A204.1 (cell line): ENCODE measurements at regions not wholly inside any gene's neighbourhood (a gene's known extent, or its start where the extent isn't known, plus 50 kb on each side); places are given as distances from the start of the nearest gene placed in this dataset.

Experiments
- FAIRE-seq: peaks from 2 replicates; lab custom pipeline; 2012; peaks lifted over from hg19 to GRCh38; lab: Jason Lieb, UNC

DNA sequence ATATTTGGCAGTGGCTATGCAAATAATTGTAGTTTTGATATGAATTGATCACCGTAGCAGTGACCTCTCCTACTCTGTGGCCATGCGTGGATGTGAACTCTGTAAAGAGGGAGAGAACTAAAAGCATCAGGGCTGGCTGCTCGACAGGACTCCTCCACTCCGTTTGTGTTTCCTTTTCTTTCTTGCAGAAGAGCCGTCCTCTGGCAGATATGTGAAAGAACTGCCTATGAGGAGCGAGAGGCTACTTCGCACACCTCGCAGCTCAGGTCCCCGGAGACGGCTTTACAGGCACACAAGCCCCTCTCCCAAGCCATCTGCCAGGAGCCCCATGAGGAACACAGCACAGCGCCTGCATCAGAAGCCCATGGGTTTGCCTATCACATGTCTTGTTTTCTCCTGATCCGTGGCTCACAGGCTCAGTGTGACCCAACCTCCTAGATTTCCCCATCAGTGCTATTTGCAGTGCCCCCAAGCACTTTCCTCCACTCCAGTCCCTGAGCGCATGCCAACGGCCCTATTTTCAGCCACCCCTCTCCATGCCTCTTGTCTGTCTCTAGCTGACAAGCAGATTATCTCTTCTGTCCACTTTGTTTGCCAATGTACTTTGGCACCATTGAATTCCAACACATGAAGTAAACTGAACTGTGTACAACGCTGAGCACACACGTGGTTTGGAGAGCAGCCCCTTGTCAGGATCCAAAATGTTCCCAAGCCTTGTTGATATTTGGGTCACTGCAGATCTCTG is 164.3 kb upstream of the AKR1E2 start:
- FAIRE-seq, result no peak

DNA sequence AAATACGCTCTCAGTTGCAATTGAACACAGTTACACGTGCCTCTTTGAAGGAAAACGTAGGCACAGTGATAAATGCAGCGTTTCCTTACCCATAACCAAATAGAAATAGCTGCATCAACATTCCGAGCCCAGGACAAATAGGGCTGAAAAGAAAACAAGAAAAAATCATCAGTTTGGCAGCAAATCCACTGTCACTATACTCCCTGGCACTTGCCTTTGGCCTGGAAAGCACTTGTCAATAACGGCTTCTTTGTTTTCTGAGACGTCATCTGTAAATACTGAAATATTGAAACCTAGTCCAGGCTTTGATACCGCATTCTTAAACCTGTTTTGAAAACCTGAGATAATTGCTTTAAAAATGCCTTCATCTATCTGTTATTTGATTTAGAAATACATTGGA is 167.2 kb upstream of the AKR1E2 start:
- no peak for FAIRE-seq

DNA sequence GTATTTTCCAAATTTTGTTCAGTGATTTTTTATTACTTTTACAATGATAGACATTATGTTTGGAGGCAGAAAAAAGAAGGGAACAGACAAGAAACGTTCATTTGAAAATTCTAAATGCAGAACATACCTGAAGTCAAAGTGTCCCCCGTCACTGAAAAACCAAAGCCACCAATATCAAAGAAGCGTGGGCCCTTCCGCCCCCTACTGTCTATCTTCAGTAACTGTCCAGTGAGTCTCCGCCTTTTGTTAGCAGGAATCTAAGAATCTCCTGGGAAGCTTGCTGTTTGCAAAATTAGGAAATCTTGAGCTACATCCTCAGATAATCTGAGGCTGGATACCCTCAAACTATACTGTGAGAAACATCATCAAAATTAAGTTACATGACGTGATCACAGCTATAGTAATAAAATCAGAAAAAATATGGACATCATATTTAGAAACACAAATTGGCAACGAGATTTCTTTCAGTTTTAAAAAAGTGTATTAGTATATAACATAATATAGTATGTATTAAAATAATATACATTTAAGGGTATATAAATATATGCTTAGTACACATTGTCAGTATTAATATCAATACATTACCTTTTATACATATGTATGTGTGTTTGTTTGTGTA is 169.3 kb upstream of the AKR1E2 start:
- FAIRE-seq, result no peak

DNA sequence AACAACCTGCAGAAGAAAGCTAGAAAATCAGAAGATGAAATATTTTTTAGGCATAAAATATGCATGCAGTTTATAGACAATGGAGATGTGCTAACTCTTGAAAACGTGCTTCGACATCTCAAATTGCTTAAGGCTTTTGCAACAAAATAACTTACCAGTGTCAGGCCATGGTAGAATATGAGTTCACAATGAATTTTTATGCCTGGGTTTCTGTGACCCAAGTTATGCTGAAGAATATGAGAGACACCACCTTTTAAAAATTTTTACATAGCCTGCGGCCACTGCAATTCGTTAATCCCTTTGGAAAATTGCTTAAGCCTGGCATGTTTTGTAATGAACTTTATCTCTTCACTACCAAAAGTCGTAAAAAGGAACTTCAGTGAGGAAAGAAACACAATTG is 170.1 kb upstream of the AKR1E2 start:
- FAIRE-seq, result no peak

DNA sequence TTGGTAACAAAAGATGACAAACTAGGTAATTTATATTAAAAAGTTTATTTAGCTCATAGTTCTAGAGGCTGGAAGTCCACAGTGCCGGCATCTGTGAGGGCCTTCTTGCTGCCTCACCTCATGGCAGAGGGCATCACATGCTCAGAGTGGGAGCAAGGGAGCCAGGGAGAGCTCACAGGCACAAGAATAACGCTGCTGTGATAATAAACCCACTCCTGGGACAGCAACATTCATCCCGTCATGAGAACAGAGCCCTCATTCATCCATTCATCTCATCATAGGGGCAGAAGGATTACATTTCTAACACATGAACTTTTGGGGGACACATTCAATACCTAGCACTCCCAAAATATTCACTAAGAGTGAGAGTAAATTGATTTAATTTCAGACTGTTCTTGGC is 170.6 kb upstream of the AKR1E2 start:
- no peak for FAIRE-seq

DNA sequence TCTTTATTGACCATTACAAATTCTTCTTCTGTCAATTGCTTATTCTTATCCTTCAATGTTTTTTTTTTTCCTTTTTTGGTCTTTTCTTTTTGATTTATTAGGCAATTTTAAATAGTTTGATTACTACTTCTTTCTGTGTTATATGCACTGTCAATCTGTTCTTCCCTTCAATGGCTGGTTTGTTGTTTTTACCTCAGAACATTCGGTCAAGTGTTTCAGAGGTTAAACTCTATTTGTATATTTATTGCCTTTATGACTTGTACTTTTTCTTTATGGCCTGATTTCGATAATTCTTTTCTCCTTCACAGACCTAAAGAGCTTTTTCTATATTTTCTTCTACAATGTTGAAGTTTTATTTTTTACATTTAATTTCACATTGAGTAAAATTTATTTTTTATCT is 171.5 kb upstream of the AKR1E2 start:
- FAIRE-seq, result no peak

DNA sequence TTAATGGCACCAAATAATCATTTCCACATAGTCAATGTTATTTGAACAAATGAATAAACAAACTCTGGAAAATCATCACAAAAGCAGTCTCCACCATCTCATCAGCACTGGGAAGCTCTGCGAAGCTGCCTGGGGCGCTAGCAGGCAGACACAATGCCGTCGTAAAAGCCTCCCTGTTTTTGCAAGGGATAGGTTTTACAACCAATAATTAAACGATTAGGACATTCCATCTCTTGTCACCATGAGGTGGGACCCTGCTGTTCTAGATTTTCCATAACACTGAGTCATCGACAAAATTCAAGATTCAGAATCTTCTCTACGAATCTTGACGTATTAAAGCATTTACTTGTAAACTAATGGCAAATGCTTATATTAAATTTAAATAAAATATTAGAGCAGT is 172.8 kb upstream of the AKR1E2 start:
- no peak for FAIRE-seq

DNA sequence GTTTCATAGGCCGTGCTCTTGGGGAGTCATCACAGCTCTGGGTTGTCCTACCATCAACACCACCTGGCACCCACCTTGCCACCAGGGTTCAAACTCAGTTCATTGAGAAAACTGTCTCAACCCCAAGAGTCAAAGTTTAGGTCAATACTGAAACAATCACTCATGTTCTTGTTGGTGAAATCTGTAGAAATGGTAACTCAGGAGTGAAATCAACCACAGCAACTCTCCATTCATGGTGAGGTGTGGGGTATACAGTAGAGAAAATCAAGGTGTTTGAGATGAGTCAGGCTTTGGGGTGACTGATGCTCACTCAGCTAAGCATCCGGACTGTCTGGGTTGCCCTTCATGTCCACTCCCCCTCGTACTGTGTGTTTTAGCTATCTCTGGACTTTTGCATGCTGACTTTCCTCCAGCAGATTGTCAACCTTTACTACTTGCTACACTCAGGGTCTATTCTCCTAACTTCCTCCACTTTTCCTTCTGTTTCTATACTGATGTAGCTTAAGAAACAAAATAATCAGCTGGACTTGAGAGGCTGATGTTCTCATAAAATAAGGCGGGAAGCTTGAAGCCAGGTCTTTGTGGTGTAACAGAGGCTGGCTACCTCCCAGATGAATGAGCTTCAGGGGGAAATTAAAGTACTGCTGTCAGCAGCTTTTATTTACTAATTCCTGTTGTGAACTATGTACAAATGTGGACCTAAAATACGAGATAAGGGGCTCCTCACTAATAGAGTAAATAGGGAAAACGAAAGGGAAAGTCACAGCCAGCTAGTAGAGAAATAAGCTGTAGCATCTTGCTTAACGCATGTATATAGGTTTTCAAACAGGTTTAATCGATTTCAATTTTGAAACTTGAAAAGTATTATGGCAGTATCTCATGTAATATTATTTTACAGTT is 173.6 kb upstream of the AKR1E2 start:
- FAIRE-seq, result no peak

DNA sequence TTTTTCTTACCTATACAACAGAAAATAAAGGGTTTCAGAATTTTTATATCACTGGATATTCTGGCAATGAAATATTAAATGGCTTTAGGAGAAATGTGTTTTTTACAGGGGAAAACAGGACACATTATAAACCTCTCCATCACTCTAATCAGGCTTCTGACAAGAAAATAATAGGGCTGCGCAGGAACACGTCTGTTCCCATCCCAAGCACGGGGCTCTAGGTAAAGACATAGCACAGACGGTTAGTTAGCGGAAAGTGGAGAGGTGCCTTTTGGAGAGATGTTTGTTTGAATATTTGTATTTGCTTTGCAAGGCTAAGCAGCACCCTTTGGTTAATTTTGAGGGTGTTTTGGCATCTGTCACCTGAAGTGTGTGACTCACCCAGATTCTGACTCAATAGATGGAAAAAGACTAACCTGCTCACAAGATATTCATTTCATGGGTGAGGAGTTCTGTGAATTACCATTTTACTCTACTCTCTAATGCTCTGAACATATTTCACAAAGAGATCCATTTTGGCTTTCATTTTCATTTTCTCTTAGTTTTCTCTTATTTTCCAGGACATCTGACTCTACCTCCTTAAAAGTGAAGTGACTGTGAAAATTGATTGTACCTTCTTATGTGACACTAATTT is 174.5 kb upstream of the AKR1E2 start:
- FAIRE-seq, result no peak

DNA sequence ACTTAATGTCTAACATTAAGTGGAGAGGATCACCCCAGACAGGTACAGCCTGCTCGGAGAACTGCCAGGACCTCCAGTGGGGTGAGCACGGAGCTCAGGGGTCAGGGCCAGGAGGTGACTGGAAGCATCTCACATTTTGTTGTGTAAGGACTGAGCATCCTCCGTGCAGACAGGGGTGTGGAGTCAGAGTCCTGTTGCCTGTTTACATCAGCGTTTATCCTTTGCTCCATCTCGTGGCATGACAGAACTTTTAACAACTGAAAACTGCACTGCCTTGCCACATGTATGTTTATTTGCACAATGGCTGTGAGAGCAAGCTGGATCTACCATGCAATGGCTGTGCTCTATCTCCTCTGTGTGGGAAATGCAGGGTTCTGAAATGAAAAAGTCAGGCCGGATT is 175.4 kb upstream of the AKR1E2 start:
- no peak for FAIRE-seq

DNA sequence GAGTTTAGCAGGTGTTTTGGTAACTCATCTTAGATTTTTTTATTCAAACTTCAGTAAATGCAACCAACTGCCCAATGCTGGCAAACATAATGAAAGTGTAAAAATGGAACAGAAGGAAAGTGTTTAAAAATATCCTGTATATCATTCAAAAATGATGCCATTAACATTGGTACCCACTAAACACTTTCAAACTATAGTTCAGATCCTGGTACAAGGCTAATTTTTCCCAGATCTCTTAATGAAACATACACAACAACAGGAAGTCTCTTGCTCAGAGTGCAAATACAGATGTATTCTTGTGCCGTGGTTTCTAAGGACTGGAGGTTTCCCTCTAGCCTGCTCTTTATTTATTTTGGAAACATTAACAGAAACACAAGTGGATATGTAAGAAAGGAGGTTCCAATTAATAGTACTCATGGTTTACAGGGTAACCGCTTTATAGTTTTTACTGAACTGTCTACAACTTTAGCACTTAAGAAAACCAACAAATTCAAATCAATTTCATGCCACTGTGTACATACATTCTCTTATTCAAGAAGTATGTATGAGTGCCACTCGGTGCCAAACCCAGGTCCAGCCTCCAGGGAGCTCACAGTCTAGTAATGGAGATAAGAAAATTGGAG is 176.0 kb upstream of the AKR1E2 start:
- FAIRE-seq, result no peak

DNA sequence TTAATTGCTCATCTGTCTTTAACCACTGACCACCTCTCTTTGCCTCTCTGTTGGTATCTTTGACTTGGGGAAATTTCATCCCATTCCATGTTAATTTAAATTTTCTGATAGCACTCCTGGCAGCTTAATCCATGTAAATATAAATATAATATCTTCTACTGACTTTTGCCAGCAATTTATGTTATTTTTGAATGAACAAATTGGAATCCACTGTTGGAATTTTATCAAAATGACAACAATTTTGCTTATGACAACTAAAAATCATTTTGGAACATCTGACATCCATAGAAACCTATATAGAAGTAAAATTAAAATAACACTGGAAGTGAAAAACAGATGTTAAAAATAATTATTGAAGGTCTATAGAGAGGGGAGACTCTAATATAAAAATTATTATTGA is 176.5 kb upstream of the AKR1E2 start:
- FAIRE-seq, result peak; percentile 49

DNA sequence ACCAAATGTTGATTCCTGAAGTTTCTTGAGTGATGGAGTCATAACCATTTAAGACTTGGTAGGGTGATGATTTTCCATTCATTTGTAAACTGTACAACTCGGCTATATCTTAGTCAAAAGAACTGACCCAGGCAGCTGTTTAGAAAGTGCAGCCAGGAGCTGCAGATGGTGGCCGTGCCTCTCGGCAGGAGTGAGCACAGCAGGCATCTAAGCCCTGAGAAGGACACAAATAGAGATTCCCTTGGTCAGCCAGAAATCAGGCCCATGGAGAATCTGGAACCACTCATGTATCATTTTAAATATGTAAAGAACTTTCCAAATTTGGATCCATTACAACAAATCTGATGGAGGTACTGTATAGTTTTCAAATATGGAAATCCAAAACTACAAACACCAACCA is 177.0 kb upstream of the AKR1E2 start:
- no peak for FAIRE-seq

DNA sequence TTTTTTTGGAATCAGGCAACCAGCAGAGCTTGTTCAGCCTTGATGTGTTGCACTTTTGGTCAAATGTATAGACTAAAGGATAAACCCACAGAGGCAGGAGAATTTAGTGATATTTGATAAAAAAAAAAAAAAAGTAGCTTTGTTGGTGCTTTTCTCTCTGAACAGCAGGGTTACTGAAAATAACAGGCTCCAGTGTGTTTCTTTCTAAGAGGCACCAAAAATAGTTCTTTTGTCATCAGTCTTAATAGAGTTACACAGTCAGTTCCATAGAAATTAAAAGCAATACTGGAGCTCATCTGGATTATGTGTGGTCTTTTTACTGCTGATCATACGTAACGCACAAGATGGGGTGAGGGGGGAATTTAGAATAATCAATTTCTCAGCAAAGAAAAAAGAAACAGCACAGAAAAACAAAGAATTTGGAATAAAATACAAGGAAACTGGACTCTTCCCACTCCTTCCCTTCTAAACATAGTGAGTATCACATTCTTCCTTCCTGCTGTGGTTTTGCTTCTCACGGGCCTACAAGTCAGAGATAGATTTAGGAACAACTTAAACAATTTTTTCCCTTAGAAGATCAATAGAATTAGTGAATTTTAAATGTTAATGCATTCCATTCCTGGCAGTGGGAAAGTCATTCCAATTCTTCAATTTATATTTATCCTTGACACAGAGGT is 178.8 kb upstream of the AKR1E2 start:
- FAIRE-seq, result no peak

DNA sequence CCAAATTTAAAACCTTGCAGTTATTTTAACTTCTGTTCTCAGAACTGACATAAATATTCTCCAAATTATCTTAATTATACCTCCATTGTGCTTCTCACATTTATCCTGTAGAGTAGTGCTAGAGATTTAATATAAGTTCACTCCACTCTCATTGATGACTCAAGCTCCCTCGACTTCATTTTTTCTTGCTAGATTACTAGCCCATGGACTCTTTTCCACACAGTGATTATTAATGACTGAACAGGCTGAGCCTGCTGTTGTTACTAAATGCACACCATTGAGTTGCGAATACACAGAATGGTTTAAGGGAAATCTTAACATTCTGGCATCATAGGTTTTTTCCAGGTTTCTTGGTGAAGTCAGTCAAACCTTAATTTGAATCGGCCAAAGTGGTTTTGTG is 179.5 kb upstream of the AKR1E2 start:
- FAIRE-seq, result no peak

DNA sequence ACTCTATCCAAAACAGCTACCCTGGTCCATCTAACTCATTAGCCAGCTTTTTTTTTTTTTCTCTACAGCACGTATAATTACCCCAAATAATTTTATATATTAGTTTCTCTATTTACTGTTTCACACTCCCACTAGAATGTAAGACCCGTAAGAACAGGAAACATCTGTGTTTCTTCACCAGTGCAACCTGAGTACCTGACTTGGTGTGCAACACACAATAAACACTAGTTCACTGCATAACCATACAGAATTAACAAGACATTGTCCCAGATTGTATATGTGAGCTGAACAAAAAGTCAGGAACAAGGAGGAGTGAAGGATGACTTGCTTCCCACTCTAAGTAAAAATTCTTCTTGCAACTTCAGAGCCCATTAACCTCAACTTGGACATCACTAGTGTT is 180.2 kb upstream of the AKR1E2 start:
- no peak for FAIRE-seq

DNA sequence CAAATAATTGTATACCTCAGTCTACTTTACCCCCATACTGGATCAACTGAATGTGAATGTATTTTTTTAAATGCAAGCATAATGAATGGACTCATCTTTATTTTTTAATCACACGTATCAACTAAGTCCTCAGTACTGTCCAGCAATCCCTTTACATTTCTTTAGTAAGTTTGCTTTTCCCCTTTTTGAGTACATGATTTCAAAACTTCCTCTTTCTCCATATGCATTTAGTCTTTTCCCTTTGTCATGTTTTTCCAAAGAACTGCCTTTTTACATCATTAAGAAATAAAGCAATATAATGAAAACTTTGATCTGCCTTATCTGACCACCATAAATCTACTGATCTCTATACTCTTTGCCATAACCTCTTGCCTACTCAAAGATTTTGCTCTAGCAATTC is 182.5 kb upstream of the AKR1E2 start:
- FAIRE-seq, result no peak

DNA sequence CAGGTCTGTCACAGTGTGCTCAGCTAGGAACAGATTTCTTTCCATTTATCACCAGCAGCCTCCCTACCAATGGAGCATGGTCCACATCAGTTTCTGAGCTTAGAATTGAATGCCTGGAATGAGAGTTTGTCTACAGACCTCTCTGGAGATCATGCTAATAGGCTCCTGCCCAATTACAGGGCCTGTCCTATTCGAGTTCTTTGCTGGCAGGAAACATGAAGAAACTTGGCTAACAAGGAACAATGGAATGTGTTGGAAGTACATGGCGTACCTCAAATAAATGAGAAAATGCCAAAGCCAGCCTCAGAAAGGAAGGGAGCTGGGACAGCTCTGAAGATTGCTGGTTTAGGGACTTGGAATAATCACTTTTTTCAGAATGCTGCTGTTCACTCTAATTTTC is 186.0 kb upstream of the AKR1E2 start:
- no peak for FAIRE-seq

DNA sequence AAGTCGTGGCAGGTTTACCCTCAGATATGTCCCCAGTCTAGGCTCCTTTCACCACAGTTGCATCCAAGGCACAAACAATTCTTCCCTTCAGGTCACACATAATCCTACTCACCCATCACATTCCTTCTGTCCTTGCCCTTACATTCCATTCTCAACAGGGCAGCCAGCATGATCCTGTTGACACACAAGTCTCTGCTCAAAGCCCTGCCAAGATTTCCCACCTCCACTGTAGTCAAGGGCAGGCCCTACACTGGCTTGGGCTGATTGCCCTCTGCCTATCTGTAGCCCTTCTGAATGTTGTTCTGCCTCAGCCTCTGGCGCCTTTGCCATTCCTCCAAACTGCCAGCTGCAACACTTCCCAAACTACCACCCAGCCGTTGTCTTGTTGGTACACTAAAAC is 187.9 kb upstream of the AKR1E2 start:
- no peak for FAIRE-seq

DNA sequence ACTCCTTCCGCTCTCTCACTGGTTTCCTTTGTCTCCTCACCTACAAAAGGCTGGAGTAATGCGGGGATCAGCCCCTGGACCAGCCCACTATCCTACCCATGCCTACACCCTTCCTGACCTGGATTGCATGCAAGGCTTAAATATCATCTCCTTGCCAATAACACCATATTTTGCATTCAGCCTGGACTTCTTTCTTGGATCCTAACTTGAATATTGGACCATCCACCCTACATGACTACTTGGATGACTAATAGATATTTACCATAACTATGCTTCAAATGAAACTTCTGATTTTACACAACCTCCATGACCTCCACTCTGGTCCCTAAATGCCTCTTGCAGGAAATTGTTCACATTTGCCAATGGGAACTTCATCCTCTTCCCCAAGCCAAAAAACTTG is 188.3 kb upstream of the AKR1E2 start:
- no peak for FAIRE-seq

DNA sequence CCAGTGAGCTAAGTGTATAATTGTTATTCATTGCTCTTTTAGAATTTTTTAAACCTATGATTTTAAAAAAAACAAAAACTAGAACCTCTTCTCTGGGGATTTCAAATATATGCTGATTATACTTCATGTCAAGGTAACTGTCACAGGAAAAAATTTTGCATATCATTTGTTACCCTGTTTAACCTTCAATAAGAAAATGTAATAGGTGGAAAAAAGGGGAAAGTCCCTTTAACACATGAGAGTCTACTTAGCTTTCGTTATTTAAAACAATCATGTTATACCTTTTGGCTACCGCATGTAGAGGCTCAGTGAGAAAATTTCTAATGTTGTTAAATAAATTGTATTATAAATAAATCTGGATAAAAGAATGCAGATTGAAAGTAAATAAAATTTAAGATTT is 190.1 kb upstream of the AKR1E2 start:
- no peak for FAIRE-seq

DNA sequence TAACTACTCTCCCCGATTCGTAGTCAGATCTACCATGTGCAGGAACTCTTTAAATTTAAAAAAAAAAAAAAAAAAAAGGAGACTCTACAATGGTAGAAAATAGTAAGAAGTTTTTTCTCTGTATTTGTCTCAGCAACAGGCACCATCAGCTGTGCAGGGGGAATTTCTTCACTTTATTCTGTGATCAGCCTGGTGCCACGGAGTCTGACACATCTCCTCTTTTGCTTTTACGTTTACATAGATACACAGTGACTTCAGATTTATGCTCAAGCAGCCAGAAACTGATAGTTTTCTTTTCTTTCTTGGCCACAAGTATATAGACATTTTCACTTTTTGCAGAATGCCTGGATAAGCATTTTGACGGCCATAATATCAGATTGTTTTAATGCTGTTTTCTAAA is 190.6 kb upstream of the AKR1E2 start:
- FAIRE-seq, result no peak
